ENCODE measurements at regions not wholly inside any gene's neighbourhood (a gene's known extent, or its start where the extent isn't known, plus 50 kb on each side); places are given as distances from the start of the nearest gene placed in this dataset.

DNA sequence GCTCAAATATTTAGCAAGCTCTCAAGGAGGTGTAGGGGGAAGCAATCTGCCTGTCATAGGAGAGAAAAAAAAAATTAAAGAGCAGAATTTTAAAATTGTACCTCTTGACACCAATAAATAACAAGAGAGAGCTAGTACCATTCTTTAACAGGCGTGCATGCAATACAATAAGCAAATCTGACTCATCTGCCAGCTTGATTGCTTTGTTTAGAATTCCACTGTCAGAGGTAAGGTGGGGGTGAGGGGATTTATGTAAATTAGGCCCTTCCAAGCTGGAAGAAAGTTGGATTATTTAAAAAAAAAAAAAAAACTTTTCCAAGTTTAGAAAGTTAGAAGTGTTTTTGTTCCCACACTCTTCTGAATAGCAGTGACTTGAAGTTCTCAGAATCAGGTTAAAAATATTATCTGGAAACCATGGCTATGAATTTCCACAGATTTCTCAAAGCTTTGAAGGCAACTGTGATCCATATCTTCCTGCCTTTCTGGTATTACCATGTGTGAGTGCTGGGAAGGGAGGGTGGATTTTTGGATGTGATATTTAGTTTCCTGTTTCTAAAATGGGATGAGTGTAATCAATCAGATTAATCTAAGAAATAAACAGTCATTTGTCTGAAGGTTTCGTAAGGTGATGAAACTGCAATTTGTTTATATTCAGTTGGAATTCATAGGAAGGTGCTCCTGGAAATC lies 477.5 kb downstream of the TLE4 start:
- TF ChIP-seq, protein P1, sequence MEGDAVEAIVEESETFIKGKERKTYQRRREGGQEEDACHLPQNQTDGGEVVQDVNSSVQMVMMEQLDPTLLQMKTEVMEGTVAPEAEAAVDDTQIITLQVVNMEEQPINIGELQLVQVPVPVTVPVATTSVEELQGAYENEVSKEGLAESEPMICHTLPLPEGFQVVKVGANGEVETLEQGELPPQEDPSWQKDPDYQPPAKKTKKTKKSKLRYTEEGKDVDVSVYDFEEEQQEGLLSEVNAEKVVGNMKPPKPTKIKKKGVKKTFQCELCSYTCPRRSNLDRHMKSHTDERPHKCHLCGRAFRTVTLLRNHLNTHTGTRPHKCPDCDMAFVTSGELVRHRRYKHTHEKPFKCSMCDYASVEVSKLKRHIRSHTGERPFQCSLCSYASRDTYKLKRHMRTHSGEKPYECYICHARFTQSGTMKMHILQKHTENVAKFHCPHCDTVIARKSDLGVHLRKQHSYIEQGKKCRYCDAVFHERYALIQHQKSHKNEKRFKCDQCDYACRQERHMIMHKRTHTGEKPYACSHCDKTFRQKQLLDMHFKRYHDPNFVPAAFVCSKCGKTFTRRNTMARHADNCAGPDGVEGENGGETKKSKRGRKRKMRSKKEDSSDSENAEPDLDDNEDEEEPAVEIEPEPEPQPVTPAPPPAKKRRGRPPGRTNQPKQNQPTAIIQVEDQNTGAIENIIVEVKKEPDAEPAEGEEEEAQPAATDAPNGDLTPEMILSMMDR (IDR thresholded peaks at IDR 0.05), result no peak
- TF ChIP-seq POLR2A (IDR thresholded peaks at IDR 0.05), result no peak
